Testis (tissue), 2 donors: ENCODE measurements at regions not wholly inside any gene's neighbourhood (a gene's known extent, or its start where the extent isn't known, plus 50 kb on each side); places are given as distances from the start of the nearest gene placed in this dataset.
"Not testable (repeated sequence)": the region's sequence is repeated elsewhere in the genome, so short reads cannot be mapped to it uniquely, and the experiment has no call there.

Experiments
- POLR2A ChIP-seq: fragments of 450-650 bp; IDR thresholded peaks from one replicate; pipeline ENCODE4 v1.6.1; 2017; ENCODE audit warnings: antibody characterized with exemption, mild to moderate bottlenecking, moderate library complexity
- TF ChIP-seq, protein P1 (sequence below), 3 experiments: fragments of 450-650 bp in 2 of 3; fragments of 200-600 bp in 1 of 3; sonication (generic) in 1 of 3; IDR thresholded peaks; one replicate each; pipeline ENCODE4 v1.5.1; 2016 to 2019; ENCODE audit warnings: antibody characterized with exemption in 3 of 3, mild to moderate bottlenecking in 2 of 3, moderate library complexity in 1 of 3

DNA sequence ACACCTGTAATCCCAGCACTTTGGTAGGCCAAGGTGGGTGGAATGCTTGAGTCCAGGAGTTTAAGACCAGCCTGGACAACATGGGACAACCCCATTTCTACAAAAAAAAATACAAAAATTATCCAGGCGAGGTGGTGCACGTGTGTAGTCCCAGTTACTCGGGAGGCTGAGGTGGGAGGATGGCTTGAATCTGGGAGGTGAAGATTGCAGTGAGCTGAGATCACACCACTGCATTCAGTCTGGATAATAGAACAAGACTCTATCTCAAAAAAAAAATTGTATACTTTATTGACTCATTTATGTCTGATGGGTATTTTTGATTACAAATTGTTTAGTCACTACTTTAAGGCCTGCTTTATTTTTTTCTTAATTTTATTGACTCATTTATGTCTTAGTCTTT is 56.0 kb upstream of the PROP1 start:
- TF ChIP-seq, protein P1, sequence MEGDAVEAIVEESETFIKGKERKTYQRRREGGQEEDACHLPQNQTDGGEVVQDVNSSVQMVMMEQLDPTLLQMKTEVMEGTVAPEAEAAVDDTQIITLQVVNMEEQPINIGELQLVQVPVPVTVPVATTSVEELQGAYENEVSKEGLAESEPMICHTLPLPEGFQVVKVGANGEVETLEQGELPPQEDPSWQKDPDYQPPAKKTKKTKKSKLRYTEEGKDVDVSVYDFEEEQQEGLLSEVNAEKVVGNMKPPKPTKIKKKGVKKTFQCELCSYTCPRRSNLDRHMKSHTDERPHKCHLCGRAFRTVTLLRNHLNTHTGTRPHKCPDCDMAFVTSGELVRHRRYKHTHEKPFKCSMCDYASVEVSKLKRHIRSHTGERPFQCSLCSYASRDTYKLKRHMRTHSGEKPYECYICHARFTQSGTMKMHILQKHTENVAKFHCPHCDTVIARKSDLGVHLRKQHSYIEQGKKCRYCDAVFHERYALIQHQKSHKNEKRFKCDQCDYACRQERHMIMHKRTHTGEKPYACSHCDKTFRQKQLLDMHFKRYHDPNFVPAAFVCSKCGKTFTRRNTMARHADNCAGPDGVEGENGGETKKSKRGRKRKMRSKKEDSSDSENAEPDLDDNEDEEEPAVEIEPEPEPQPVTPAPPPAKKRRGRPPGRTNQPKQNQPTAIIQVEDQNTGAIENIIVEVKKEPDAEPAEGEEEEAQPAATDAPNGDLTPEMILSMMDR (IDR thresholded peaks at IDR 0.05), result not testable (repeated sequence)
- not testable (repeated sequence) for TF ChIP-seq POLR2A
